Stimulated activated CD4-positive, alpha-beta T cell treated with anti-CD3 and anti-CD28 coated beads, Interleukin-1b, Interleukin-23, amount 100 ng/mL, for 1 hour (primary cell): ENCODE measurements at regions not wholly inside any gene's neighbourhood (a gene's known extent, or its start where the extent isn't known, plus 50 kb on each side); places are given as distances from the start of the nearest gene placed in this dataset.

Experiments
- DNase-seq, 2 donors: peaks; one replicate each; pipeline ENCODE4 v3.0.0-alpha.2; 2020; ENCODE audit warnings: low read depth in 2 of 2

DNA sequence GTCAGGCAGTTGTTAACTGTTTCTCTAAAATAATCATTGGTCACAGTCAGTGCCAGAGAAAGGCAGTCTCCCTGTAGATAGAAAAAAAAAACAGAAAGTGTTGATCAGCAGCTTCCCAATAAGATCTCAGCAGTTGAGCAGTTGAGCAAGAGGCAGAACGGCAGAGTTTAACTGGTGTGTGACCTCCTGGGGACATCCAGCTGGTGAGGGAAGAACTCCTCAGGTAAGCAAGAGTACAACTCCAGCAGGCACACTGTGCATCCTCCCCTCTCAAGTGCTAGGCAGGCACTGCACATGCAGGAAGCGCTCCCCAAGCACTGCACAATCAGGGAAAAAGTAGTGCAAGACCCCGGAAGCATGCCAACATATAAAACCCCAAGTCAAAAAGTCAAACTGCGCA is 1287.2 kb downstream of the NSUN3 start:
- DNase-seq, result no peak

DNA sequence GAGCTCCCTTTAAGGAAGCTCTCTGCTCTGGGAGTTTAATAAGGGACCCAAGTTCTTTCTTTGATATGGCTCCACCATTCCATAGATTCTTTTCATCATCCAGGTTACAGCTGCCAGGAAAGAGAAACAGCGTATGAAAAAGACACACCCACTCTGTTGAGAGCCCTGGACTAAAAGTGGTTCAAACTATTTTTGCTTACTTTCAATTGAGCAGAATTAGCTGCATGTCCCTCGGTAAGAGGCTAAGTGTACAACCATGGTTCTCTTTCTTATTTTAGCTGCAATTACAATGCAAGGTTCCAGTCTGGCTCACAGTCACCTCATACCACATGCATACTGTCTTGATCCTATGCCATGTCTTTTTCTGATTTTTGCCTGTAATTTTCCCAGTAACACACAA is 1288.3 kb downstream of the NSUN3 start:
- DNase-seq, result no peak

DNA sequence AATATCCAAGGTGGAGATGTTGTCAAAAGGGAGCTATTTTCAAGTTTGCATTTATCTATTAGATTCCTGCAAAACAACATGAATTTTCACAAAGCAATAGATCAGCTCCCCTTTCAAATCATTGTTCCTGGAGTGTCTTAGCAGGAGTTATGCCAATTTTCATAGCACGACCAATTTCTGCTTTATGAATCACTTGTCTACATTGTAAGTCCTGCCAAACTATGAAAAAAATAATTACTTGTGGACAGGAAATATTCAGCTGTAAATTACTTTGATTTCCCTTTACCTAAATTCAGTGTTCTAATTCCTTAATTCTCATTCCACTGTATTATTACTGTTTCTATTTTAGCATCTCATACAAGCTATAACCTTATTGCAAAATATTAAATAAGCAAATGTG is 1289.6 kb downstream of the NSUN3 start:
- no peak for DNase-seq

DNA sequence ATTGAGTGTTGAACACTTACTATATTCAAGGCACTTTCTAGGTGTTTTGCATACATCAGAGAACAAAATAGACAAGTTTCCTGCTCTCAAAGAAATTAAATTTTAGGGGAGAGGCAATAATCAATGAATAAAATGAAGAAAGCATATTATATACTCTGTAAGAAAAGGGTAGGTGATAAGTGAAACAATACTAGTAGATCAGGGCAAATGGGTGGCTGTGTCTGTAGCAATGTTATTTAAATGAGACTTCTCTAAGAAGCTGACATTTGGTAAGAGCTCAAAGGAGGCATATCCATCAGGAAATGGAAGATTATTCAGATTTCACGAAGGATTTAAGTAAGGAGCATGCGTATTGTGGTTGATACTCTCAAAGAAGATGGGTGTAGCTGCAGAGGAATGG is 1291.6 kb downstream of the NSUN3 start:
- DNase-seq, result no peak

- no peak for DNase-seq
Observed at GRCh38 chr3:95356764-95357501, 1294.1 kb downstream of the NSUN3 start.

- DNase-seq, result no peak
Observed at GRCh38 chr3:95387242-95388021, 1324.6 kb downstream of the NSUN3 start.

DNA sequence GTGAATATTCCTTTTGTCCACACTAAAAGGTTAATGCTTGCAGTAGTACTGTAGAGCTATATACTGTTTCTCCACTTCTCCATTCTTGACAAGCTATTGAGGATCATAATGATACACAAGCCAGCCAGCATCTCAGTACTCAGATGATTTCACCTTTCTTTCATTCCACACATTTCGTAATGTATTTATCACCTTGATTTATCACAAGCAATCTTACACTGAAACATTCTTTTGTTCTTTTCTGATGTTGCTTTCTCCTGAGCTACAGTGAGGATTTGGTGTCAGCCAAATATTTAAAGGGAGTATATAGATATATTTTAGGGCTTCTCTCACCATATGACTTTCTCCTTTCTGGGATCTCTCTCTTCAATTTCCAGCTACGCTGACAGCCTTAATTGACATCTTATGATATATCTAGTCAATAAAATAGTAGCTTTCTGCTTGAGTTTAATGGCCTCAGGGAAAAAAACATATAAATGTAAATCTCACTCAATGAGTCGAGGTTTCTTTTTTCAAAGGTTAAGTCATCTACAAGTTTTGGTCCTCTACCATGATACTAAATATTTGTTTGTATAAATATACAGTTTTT is 1327.0 kb downstream of the NSUN3 start:
- DNase-seq, result no peak

- DNase-seq, result no peak
Observed at GRCh38 chr3:95394286-95394685, 1331.4 kb downstream of the NSUN3 start.

- no peak for DNase-seq
Observed at GRCh38 chr3:95399585-95399984, 1336.7 kb downstream of the NSUN3 start.

GRCh38 chr3:95401693-95402092 is 1338.8 kb downstream of the NSUN3 start:
- no peak for DNase-seq

DNA sequence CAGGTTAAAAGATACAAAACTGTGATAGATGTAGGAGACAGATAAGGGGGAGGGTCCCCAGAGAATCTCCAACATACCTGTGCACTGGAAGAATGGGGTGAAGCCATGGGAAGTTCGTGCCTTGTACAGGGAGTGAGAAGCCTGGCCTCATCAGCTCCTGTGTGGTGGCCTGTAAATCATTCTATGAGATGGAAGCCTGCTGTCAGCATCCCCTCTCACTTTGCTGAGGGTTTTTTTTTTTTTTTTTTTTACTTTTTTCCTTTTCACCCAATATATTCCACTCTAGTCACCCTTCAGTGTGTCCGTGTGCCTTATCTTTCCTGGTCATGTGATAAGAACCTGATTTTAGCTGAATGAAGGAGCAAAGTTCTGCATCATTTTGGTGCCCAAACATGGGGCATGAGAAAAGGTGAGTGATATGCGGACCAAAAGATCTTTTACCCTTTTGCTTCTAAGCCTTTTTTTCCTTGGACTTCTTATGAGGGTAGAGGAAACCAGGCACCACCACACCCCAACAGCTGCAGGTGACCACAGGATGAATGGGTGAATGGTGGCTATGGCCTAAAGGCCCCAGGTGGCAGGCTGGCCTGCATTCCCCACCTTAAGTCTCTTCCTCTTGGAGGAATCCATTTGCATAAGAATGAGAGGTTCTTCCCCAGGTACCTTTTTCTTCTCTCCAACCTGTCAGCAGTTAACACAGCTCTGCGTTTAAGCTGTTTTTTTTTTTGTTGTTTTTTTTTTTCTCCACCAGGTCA is 1345.0 kb downstream of the NSUN3 start:
- DNase-seq, result no peak

- no peak for DNase-seq
Observed at GRCh38 chr3:95408464-95408862, 1345.6 kb downstream of the NSUN3 start.

DNA sequence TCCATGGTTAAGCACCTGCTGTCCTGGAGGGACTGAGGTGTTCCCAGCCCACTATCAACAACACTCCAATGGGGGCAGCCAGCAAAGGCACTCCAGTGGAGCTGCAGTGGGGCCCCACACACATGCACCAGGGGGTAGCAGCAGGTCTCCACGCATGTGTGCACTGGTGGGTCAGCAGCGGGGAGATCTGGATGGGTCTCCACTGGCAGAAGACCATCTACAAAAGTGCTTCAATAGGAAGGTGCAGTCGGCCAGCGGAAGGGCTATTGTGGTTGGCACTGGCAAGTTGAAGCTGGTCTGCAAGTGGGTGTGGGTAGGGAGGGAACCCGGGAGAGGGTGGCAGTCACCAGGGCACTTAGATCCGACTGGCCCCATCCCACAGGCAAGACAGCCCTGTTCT is 1355.4 kb downstream of the NSUN3 start:
- no peak for DNase-seq

DNA sequence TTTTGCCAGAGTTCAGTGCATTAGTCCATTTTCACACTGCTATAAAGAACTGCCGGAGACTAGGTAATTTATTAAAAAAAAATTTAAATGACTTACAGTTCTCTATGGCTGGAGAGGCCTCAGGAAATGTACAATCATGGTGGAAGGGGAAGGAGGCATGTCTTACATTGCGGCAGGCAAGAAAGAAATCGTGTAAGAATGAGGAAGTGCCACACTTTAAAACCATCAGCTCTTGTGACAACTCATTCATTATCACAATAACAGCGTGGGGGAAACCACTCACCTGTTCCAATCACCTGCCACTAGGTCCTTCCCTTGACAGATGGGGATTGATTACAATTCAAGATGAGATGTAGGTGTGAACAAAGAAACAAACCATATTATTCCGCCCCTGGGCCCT is 1361.4 kb downstream of the NSUN3 start:
- DNase-seq, result no peak

DNA sequence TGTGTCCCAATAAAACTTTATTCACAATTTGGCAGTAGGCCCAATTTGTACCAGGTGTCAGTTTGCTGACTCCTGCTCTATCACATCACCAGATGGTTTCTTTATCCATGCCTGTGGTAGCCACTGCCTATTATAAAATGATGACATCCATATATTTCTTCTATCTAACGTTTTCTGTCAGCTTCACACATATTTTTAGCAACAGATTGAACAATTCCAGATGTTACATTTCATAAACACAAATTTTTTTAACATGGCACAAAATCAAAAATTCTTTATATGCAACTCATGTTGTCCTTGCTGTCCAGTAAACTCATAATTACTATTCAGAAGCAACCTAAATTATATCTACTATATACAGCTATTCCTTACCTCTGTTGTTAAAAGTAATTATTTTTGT is 1371.6 kb downstream of the NSUN3 start:
- DNase-seq, result no peak

DNA sequence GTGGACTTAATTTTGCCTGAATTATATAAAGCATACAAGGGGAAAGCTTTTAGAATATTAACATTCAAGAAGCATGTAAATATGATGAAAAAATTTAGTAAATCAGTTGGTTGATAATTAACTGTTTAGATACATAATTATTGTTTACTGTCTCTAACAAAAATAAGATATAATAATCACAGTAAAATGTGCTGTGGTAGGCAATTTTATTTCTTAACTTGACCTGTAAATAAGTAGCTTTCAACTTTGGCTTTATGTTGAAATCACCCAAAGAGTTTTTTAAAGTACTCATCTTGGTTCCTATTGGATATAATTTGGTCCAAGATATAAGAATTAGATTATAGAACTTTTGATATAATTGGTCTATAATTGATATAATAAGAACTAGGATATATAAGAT is 1374.5 kb downstream of the NSUN3 start:
- no peak for DNase-seq

DNA sequence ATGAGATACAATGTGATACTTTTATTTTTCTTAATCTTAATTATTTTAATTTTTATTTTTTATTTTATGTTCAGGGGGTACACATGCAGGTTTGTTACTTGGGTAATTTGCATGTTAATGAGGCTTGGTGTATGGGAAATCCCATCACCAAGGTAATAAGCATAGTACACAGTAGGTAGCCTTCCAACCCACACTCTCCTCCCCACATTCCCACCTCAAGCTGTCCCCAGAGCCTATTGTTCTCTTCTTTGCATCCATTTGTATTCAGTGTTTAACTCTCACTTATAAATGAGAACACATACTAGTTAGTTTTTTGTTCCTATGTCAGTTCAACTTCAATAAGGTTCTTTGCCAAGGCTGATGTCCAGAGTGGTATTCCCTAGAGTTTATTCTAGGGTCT is 1375.4 kb downstream of the NSUN3 start:
- no peak for DNase-seq

DNA sequence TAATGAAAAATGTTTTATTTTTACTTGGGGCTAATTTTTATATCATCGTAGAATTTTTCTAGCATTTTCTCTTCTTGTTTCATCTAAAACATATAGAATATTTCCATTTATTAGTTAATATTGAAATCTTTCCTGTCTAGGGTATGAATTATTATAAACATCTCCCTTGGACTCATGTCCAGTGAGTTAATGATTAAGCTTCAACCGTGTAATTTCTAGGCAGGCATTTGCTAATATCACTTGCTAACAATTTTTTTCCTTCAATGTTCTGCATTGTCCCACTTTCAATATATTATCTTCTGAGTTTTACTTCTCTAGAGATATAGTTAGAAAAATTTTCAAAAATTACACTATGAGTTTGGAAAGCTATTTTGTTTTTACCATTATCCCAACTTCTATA is 1371.6 kb upstream of the EPHA6 start:
- DNase-seq, result no peak

- no peak for DNase-seq
Observed at GRCh38 chr3:95449841-95450240, 1364.6 kb upstream of the EPHA6 start.

- no peak for DNase-seq
Observed at GRCh38 chr3:95453242-95453641, 1361.2 kb upstream of the EPHA6 start.

GRCh38 chr3:95456835-95457234 is 1357.6 kb upstream of the EPHA6 start:
- no peak for DNase-seq

DNA sequence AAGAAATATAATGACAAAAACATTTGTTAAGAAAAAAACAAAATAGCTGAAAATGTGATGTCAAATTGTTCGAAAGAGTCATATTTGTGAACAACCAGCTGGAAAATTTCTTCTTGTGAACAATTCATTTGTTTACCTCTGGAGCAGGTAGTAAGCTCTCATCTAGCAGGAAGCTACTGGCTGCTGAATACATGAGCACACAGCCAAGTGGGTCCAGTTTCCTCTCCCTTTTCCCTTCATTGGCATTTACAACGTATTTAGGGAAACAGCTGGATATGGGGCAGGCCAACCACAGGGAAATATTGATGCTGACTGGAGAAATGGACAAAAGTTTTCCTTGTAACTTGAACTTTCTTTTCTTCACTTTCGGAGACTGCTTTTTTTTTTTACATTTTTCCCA is 1354.7 kb upstream of the EPHA6 start:
- no peak for DNase-seq
